GM12878 (cell line): ENCODE measurements at regions not wholly inside any gene's neighbourhood (a gene's known extent, or its start where the extent isn't known, plus 50 kb on each side); places are given as distances from the start of the nearest gene placed in this dataset.

Source experiments
- ATAC-seq: fragments of 200-7000 bp; cut with Tn5 transposase; 3 replicates; pipeline ENCODE4 v1.9.1; 2020; ENCODE audit warnings: mild to moderate bottlenecking, moderate library complexity
- BruUV-seq: library from RNA; stranded (reverse); fragments of 400-500 nt; replicated peaks from 2 replicates; lab custom pipeline; 2021; lab: Mats Ljungman, UMichigan
- CTCF ChIA-PET: fragments of 300-600 bp; sonication (Branson Sonifier 250); formaldehyde crosslinking; extraction: SDS; loops from one replicate; lab custom pipeline; 2021; ENCODE audit warnings: inconsistent platforms; lab: Yijun Ruan, JAX
- POLR2A ChIA-PET: fragments of 350-600 bp; formaldehyde crosslinking; extraction: SDS; loops from one replicate; lab custom pipeline; 2021; ENCODE audit warnings: inconsistent platforms; lab: Charles Lee
- RAD21 ChIA-PET: fragments of 300-600 bp; sonication (Branson Sonifier 250); formaldehyde crosslinking; loops from one replicate; lab custom pipeline; 2023; ENCODE audit warnings: antibody characterized with exemption; ENCODE audit not compliant: unreplicated experiment; lab: Charles Lee
- SMC1A ChIA-PET: fragments of 300-600 bp; sonication (Branson Sonifier 250); formaldehyde crosslinking; loops from one replicate; lab custom pipeline; 2023; ENCODE audit not compliant: unreplicated experiment, uncharacterized antibody; lab: Charles Lee
- DNase-seq: peaks from one replicate; pipeline ENCODE4 v3.0.0-alpha.2; 2011; ENCODE audit warnings: low read depth, low spot score
- FAIRE-seq: peaks from 3 replicates; lab custom pipeline; 2011; peaks lifted over from hg19 to GRCh38; lab: Jason Lieb, UNC
- H2AFZ ChIP-seq: 2 replicates; pipeline ENCODE4 v1.6.0; 2011; ENCODE audit warnings: low read depth, low read length, control low read depth; ENCODE audit not compliant: control insufficient read depth
- H3K27ac ChIP-seq: 2 replicates; pipeline ENCODE4 v1.5.1; 2011; ENCODE audit warnings: control low read depth; ENCODE audit not compliant: control insufficient read depth, insufficient read depth
- H3K27me3 ChIP-seq, 2 experiments: replicated peaks in 1 of 2; 2 replicates each; pipeline versions ENCODE4 v1.6.0 to v1.6.1; 2011; ENCODE audit warnings: low read length in 1 of 2; ENCODE audit not compliant: control insufficient read depth in 2 of 2, insufficient read depth in 2 of 2
- H3K36me3 ChIP-seq, 2 experiments: 2 replicates each; pipeline ENCODE4 v1.5.1; 2011; ENCODE audit warnings: low read length in 1 of 2; ENCODE audit not compliant: control insufficient read depth in 2 of 2, insufficient read depth in 2 of 2
- H3K4me1 ChIP-seq: 2 replicates; pipeline ENCODE4 v1.6.1; 2011; ENCODE audit warnings: mild to moderate bottlenecking, low read length, moderate library complexity, mixed read lengths; ENCODE audit not compliant: control insufficient read depth, insufficient read depth
- H3K4me2 ChIP-seq: 2 replicates; pipeline ENCODE4 v1.6.0; 2011; ENCODE audit warnings: control low read depth; ENCODE audit not compliant: control insufficient read depth, insufficient read depth
- H3K4me3 ChIP-seq: fragments of 200-600 bp; sonication (generic); 2 replicates; pipeline ENCODE4 v1.5.1; 2016
- H3K79me2 ChIP-seq: 2 replicates; pipeline ENCODE4 v1.6.0; 2011; ENCODE audit warnings: low read length; ENCODE audit not compliant: control insufficient read depth, insufficient read depth
- H3K9ac ChIP-seq: 2 replicates; pipeline ENCODE4 v1.8.0; 2011; ENCODE audit warnings: low read length, control low read depth, mixed read lengths; ENCODE audit not compliant: control insufficient read depth, insufficient read depth
- H3K9me3 ChIP-seq: replicated peaks from 3 replicates; pipeline ENCODE4 v1.5.1; 2011; ENCODE audit warnings: mild to moderate bottlenecking, low read length; ENCODE audit not compliant: control insufficient read depth, insufficient read depth
- H4K20me1 ChIP-seq: 2 replicates; pipeline ENCODE4 v1.6.0; 2011; ENCODE audit not compliant: control insufficient read depth, insufficient read depth
- CREB1 ChIP-seq: IDR thresholded peaks from 2 replicates; pipeline ENCODE4 v1.6.1; 2012; ENCODE audit warnings: low read depth, mild to moderate bottlenecking, inconsistent platforms
- GATAD2B ChIP-seq: fragments of 450-650 bp; conservative IDR thresholded peaks from 2 replicates; pipeline ENCODE4 v1.6.1; 2017; ENCODE audit warnings: low read depth, mild to moderate bottlenecking, moderate library complexity
- NFYA ChIP-seq: IDR thresholded peaks from 2 replicates; pipeline ENCODE4 v1.6.1; 2011; ENCODE audit warnings: low read depth, mild to moderate bottlenecking, low read length, improper control_type of control experiment, borderline replicate concordance
- POU2F2 ChIP-seq: IDR thresholded peaks from 3 replicates; pipeline ENCODE4 v1.6.1; 2011; ENCODE audit warnings: low read depth, mild to moderate bottlenecking, low read length, borderline replicate concordance
- RAD51 ChIP-seq: fragments of 450-650 bp; IDR thresholded peaks from 2 replicates; pipeline ENCODE4 v1.6.1; 2016; ENCODE audit warnings: moderate library complexity, mild to moderate bottlenecking, inconsistent platforms
- RB1 ChIP-seq: fragments of 450-650 bp; formaldehyde crosslinking; IDR thresholded peaks from 2 replicates; pipeline ENCODE4 v1.6.1; 2017; ENCODE audit warnings: mild to moderate bottlenecking, borderline replicate concordance
- RELA ChIP-seq: fragments of 450-650 bp; IDR thresholded peaks from 2 replicates; pipeline ENCODE4 v1.8.0; 2014; ENCODE audit warnings: borderline replicate concordance; ENCODE audit not compliant: partially characterized antibody
- SP1 ChIP-seq: IDR thresholded peaks from one replicate; pipeline ENCODE4 v1.6.1; 2011; ENCODE audit warnings: low read depth, low read length
- SREBF1 ChIP-seq: IDR thresholded peaks from 2 replicates; pipeline ENCODE4 v1.6.1; 2012; ENCODE audit warnings: mild to moderate bottlenecking, low read length
- YBX1 ChIP-seq: fragments of 450-650 bp; IDR thresholded peaks from 2 replicates; pipeline ENCODE4 v1.6.1; 2016; ENCODE audit warnings: antibody characterized with exemption
- ZNF217 ChIP-seq: fragments of 450-650 bp; IDR thresholded peaks from 2 replicates; pipeline ENCODE4 v1.6.1; 2017; ENCODE audit warnings: antibody characterized with exemption, mild to moderate bottlenecking
- ZZZ3 ChIP-seq: IDR thresholded peaks from 2 replicates; pipeline ENCODE4 v1.6.1; 2011; ENCODE audit warnings: low read depth; ENCODE audit not compliant: control insufficient read depth, insufficient read length
- in situ Hi-C: fragments of 300-500 bp; cut with MboI; formaldehyde crosslinking; loops from 9 replicates; pipeline ENCODE4 v1.14.3; 2018; ENCODE audit warnings: mixed read lengths
- intact Hi-C: fragments of 100-400 bp; cut with micrococcal nuclease; formaldehyde crosslinking; loops from one replicate; pipeline ENCODE4 v1.14.2; 2022; ENCODE audit not compliant: unreplicated experiment
- TF ChIP-seq, protein P1 (sequence below): fragments of 450-650 bp; formaldehyde crosslinking; IDR thresholded peaks from 2 replicates; pipeline ENCODE4 v1.4.0; 2022; ENCODE audit warnings: mild to moderate bottlenecking, moderate library complexity
- TF ChIP-seq, protein P2 (sequence below): IDR thresholded peaks from 2 replicates; pipeline ENCODE4 v1.6.1; 2011; ENCODE audit warnings: low read depth, low read length, improper control_type of control experiment, borderline replicate concordance
- TF ChIP-seq, protein P3 (sequence below): fragments of 150-350 bp; IDR thresholded peaks from 2 replicates; pipeline ENCODE4 v1.6.1; 2016; ENCODE audit warnings: low read depth, low read length
- TF ChIP-seq, protein P4 (sequence below): IDR thresholded peaks from 2 replicates; pipeline ENCODE4 v1.6.1; 2011; ENCODE audit warnings: low read depth, mild to moderate bottlenecking, low read length, moderate library complexity, borderline replicate concordance; ENCODE audit errors: extremely low read depth

DNA sequence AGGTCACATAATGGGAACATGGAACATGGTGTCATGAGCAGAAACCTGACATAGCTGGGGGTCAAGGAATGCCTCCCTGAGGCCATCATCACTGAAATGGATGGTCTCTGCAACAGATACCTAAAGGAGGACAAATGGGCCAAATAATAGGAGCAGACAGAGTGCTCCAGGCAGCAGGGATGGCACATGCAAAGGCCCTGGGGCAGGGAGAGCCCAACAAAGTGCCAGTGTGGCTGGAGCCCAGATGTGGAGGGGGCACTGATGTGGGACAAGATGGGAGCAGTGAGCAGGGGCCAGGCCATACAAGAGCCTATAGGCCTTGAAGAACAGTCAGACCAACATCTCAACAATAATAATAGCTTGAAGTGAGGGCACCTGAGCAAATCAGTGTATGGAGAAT, 497.8 kb downstream of the MN1 start:
- Histone ChIP-seq H3K79me2 (no peaks in the 10 kb centered on the region), H3K27me3 (no peaks in the 10 kb centered on the region), H3K9me3 (no peaks in the 10 kb centered on the region), H3K4me3 (no peak overlapping the region), H3K4me1 (no peaks in the 10 kb centered on the region), H3K4me2 (no peak overlapping the region), H3K27ac (no peak overlapping the region), H3K9ac (no peak overlapping the region), H2AFZ (no peak overlapping the region), H4K20me1 (no peaks in the 10 kb centered on the region), H3K36me3 (no peaks in the 10 kb centered on the region)
- FAIRE-seq (no peak), DNase-seq (no peak), ATAC-seq (no peak)
- ChIA-PET RAD21 (no interaction called here), POLR2A (no interaction called here), SMC1A (no interaction called here), CTCF (no interaction called here)
- intact Hi-C loops (no loop called here), in situ Hi-C loops (no loop called here)
- no TSS peak for BruUV-seq
- TF ChIP-seq RELA: no peak
- no peak for TF ChIP-seq YBX1
- no peak for TF ChIP-seq RAD51
- no peak for TF ChIP-seq SP1
- TF ChIP-seq ZNF217: no peak
- TF ChIP-seq, protein P1, sequence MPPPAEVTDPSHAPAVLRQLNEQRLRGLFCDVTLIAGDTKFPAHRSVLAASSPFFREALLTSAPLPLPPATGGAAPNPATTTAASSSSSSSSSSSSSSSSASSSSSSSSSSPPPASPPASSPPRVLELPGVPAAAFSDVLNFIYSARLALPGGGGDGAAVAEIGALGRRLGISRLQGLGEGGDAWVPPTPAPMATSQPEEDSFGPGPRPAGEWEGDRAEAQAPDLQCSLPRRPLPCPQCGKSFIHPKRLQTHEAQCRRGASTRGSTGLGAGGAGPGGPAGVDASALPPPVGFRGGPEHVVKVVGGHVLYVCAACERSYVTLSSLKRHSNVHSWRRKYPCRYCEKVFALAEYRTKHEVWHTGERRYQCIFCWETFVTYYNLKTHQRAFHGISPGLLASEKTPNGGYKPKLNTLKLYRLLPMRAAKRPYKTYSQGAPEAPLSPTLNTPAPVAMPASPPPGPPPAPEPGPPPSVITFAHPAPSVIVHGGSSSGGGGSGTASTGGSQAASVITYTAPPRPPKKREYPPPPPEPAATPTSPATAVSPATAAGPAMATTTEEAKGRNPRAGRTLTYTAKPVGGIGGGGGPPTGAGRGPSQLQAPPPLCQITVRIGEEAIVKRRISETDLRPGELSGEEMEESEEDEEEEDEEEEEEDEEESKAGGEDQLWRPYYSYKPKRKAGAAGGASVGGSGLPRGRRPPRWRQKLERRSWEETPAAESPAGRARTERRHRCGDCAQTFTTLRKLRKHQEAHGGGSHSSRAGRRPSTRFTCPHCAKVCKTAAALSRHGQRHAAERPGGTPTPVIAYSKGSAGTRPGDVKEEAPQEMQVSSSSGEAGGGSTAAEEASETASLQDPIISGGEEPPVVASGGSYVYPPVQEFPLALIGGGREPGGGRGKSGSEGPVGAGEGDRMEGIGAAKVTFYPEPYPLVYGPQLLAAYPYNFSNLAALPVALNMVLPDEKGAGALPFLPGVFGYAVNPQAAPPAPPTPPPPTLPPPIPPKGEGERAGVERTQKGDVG (CRISPR knock-in tag): no peak
- TF ChIP-seq GATAD2B: no peak
- TF ChIP-seq, protein P2, sequence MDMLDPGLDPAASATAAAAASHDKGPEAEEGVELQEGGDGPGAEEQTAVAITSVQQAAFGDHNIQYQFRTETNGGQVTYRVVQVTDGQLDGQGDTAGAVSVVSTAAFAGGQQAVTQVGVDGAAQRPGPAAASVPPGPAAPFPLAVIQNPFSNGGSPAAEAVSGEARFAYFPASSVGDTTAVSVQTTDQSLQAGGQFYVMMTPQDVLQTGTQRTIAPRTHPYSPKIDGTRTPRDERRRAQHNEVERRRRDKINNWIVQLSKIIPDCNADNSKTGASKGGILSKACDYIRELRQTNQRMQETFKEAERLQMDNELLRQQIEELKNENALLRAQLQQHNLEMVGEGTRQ: no peak
- TF ChIP-seq CREB1: no peak
- TF ChIP-seq, protein P3, sequence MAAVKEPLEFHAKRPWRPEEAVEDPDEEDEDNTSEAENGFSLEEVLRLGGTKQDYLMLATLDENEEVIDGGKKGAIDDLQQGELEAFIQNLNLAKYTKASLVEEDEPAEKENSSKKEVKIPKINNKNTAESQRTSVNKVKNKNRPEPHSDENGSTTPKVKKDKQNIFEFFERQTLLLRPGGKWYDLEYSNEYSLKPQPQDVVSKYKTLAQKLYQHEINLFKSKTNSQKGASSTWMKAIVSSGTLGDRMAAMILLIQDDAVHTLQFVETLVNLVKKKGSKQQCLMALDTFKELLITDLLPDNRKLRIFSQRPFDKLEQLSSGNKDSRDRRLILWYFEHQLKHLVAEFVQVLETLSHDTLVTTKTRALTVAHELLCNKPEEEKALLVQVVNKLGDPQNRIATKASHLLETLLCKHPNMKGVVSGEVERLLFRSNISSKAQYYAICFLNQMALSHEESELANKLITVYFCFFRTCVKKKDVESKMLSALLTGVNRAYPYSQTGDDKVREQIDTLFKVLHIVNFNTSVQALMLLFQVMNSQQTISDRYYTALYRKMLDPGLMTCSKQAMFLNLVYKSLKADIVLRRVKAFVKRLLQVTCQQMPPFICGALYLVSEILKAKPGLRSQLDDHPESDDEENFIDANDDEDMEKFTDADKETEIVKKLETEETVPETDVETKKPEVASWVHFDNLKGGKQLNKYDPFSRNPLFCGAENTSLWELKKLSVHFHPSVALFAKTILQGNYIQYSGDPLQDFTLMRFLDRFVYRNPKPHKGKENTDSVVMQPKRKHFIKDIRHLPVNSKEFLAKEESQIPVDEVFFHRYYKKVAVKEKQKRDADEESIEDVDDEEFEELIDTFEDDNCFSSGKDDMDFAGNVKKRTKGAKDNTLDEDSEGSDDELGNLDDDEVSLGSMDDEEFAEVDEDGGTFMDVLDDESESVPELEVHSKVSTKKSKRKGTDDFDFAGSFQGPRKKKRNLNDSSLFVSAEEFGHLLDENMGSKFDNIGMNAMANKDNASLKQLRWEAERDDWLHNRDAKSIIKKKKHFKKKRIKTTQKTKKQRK: no peak
- no peak for TF ChIP-seq SREBF1
- TF ChIP-seq RB1: no peak
- no peak for TF ChIP-seq POU2F2
- TF ChIP-seq NFYA: no peak
- TF ChIP-seq, protein P4, sequence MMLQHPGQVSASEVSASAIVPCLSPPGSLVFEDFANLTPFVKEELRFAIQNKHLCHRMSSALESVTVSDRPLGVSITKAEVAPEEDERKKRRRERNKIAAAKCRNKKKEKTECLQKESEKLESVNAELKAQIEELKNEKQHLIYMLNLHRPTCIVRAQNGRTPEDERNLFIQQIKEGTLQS: no peak
- no peak for TF ChIP-seq ZZZ3
